Sigmoid colon (tissue), 6 donors: ENCODE measurements at regions not wholly inside any gene's neighbourhood (a gene's known extent, or its start where the extent isn't known, plus 50 kb on each side); places are given as distances from the start of the nearest gene placed in this dataset.

ENCODE experiments used
- DNase-seq: peaks from one replicate; pipeline ENCODE4 v3.0.0-alpha.2; 2019
- H3K27ac ChIP-seq, 4 donors: fragments of 200-600 bp; sonication (generic); one replicate each; pipeline ENCODE4 v1.5.1; 2016 to 2019; ENCODE audit warnings: mild to moderate bottlenecking in 1 of 4
- H3K27me3 ChIP-seq, 3 donors: fragments of 200-600 bp; sonication (generic); one replicate each; pipeline ENCODE4 v1.5.1; 2019; ENCODE audit warnings: mild to moderate bottlenecking in 1 of 3
- H3K36me3 ChIP-seq, 4 donors: fragments of 200-600 bp; sonication (generic); one replicate each; pipeline ENCODE4 v1.5.1; 2016 to 2019
- H3K4me1 ChIP-seq, 4 donors: fragments of 200-600 bp; sonication (generic); one replicate each; pipeline ENCODE4 v1.5.1; 2017 to 2019
- H3K4me3 ChIP-seq, 4 donors: fragments of 200-600 bp; sonication (generic); one replicate each; pipeline ENCODE4 v1.5.1; 2017 to 2019; ENCODE audit warnings: mild to moderate bottlenecking in 2 of 4, moderate library complexity in 1 of 4
- H3K9me3 ChIP-seq, 4 donors: fragments of 200-600 bp in 3 of 4; sonication (generic) in 3 of 4; one replicate each; pipeline versions ENCODE4 v1.5.1 to v1.6.1; 2013 to 2019
- EP300 ChIP-seq, 4 donors: sonication (generic); formaldehyde crosslinking; IDR thresholded peaks; one replicate each; pipeline ENCODE4 v1.6.1; 2017; ENCODE audit warnings: antibody characterized with exemption in 4 of 4
- POLR2A ChIP-seq, 2 donors: fragments of 450-650 bp; IDR thresholded peaks; one replicate each; pipeline ENCODE4 v1.6.1; 2016; ENCODE audit warnings: antibody characterized with exemption in 2 of 2, mild to moderate bottlenecking in 2 of 2, moderate library complexity in 2 of 2
- POLR2AphosphoS5 ChIP-seq, 4 donors: sonication (generic); formaldehyde crosslinking; IDR thresholded peaks; one replicate each; pipeline ENCODE4 v1.6.1; 2017; ENCODE audit warnings: antibody characterized with exemption in 4 of 4
- WGBS, 2 donors: extraction: QIAGEN DNeasy Blood & Tissue Kit; methylation state at CpG; one replicate each; pipeline ENCODE4 v1.1.7; 2013; 5-methylcytosine and 5-hydroxymethylcytosine counted together
- intact Hi-C: fragments of 100-400 bp; cut with DNase I; formaldehyde crosslinking; loops from one replicate; pipeline ENCODE4 v1.15.1; 2023
- TF ChIP-seq, protein P1 (sequence below), 4 experiments: fragments of 450-650 bp in 3 of 4; fragments of 200-600 bp in 1 of 4; IDR thresholded peaks; one replicate each; pipeline ENCODE4 v1.5.1; 2016 to 2019; ENCODE audit warnings: antibody characterized with exemption in 4 of 4, mild to moderate bottlenecking in 3 of 4, moderate library complexity in 2 of 4
- donor health status: healthy with polysubstance abuse.
- donor health status: healthy.

DNA sequence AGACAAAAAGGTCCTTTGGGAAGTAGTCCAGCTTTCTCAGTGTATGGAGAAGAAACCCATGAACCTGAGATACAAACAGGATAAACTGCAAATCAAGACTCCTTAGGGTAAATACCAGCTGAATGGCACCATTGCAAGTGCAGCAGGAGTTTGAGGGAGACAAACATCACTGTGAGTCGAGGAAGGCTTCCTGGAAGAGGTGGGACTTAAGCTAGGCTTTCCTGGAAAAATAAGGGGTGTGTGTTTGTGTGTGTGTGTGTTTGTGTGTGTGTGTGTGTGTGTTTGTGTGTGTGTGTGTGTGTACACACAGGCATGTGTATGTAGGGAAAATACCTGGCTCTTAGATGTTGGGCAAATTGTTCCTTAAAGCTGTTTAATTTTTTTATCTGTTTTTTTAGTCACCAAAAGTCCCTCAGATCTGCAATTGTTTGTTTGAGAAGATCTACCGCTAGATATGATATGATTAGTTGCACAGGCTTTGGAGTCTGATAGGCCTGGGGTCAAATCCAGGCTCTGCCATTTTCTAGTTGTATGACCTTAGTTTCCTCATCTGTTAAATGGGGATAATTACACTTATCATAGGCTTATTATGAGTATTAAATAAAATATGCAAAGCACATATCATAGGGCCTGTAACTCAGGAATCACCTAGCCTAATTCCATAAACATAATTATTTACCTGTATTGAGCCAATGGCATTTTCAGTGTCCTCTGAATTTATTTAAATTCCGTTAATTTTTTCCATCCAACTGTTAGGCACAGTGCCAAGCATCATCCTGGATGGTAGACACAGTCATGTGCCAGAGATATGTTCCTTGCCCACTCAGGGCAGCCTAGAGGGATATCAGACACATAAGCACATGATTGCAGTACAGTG lies 85.6 kb upstream of the EED start:
- Histone ChIP-seq H3K4me1 (peaks cover 0 to 44% (median 34%) of the 10 kb centered on the region in 4 donors), H3K27me3 (no peaks in the 10 kb centered on the region), H3K9me3 (no peaks in the 10 kb centered on the region), H3K4me3 (no peak overlapping the region), H3K27ac (no peak overlapping the region), H3K36me3 (no peaks in the 10 kb centered on the region)
- intact Hi-C loops = no loop called here
- 82 to 91% methylated on average over 3 of the region's 3 CpGs for WGBS, 2 donors
- TF ChIP-seq EP300 (IDR thresholded peaks at IDR 0.05) (no peak), POLR2AphosphoS5 (IDR thresholded peaks at IDR 0.05) (no peak), POLR2A (IDR thresholded peaks at IDR 0.05) (no peak)
- TF ChIP-seq, protein P1, sequence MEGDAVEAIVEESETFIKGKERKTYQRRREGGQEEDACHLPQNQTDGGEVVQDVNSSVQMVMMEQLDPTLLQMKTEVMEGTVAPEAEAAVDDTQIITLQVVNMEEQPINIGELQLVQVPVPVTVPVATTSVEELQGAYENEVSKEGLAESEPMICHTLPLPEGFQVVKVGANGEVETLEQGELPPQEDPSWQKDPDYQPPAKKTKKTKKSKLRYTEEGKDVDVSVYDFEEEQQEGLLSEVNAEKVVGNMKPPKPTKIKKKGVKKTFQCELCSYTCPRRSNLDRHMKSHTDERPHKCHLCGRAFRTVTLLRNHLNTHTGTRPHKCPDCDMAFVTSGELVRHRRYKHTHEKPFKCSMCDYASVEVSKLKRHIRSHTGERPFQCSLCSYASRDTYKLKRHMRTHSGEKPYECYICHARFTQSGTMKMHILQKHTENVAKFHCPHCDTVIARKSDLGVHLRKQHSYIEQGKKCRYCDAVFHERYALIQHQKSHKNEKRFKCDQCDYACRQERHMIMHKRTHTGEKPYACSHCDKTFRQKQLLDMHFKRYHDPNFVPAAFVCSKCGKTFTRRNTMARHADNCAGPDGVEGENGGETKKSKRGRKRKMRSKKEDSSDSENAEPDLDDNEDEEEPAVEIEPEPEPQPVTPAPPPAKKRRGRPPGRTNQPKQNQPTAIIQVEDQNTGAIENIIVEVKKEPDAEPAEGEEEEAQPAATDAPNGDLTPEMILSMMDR (IDR thresholded peaks at IDR 0.05) = no peak
- no peak for DNase-seq

DNA sequence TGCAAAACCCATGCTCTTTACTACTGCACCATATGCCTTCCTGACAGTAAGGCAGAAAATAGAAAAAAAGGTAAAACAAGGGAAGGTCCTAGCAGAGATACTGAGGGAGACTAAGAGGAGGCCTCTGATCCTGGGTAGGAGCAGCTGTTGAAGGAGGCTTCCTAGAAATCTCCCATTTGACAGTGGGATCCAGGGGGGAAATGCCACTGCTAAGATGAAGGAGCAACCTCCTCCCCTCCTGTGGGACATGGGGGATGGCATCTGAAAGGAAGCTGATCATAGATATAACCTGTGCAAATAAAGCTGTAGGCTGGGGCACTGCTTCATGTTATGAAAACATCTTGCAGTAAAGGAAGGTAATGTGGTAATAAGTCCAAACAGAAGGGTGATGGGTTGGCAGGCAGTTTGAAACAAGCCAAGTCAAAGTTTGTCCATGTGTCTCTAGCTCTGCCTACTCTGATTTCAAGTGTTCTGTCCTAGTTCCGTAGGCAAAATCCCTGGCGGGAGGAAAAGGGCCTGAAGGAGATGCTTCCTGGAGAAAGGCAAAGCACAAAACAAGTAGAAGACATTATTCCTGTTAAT lies 86.7 kb upstream of the EED start:
- no peaks in the 10 kb centered on the region for H3K27me3 ChIP-seq
- no peak for DNase-seq
- H3K9me3 ChIP-seq = no peaks in the 10 kb centered on the region
- no peaks in the 10 kb centered on the region for H3K36me3 ChIP-seq
- H3K4me3 ChIP-seq = no peak overlapping the region
- peaks cover 0 to 40% (median 30%) of the 10 kb centered on the region in 4 donors for H3K4me1 ChIP-seq
- no peak overlapping the region for H3K27ac ChIP-seq
- TF ChIP-seq, protein P1 (IDR thresholded peaks at IDR 0.05) = no peak
- no peak for TF ChIP-seq POLR2AphosphoS5 (IDR thresholded peaks at IDR 0.05)
- no peak for TF ChIP-seq EP300 (IDR thresholded peaks at IDR 0.05)
- no peak for TF ChIP-seq POLR2A (IDR thresholded peaks at IDR 0.05)
- WGBS, 2 donors = 93 to 96% methylated on average over 2 of the region's 2 CpGs
- intact Hi-C loops = no loop called here

DNA sequence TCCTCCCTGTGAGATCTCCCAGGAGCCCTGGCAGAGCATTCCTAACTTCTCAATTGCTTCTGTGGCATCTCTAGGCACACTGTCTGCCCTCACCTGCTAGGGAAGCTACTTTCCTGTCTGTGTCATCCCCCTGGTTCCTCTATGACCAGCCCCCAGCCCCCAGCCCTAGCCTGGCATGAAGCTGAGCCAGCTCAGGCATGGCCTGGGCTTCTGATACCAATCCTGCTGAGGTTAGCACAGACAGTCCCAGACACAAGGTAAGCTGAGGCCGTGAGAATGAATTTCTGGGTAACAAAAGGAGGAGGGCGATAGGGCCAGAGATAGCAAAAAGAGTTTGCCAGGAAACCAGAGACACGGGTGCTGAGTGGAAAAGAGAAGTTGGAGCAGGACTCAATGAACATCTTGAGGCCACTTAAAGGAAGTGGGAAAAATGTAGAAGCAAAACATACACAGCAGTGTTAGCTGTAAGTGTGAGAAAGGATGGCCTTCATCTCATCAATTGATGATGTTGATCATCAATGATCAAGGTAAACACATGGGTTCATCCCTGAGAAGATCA lies 87.6 kb upstream of the PICALM start:
- TF ChIP-seq POLR2A (IDR thresholded peaks at IDR 0.05) (no peak), EP300 (IDR thresholded peaks at IDR 0.05) (no peak), POLR2AphosphoS5 (IDR thresholded peaks at IDR 0.05) (no peak)
- TF ChIP-seq, protein P1 (IDR thresholded peaks at IDR 0.05) = no peak
- H3K9me3 ChIP-seq = no peaks in the 10 kb centered on the region
- no peaks in the 10 kb centered on the region for H3K27me3 ChIP-seq
- no peaks in the 10 kb centered on the region for H3K36me3 ChIP-seq
- peaks cover 0 to 40% (median 28%) of the 10 kb centered on the region in 4 donors for H3K4me1 ChIP-seq
- intact Hi-C loops = no loop called here
- no peak overlapping the region for H3K4me3 ChIP-seq
- DNase-seq = no peak
- WGBS, 2 donors = 69 to 84% methylated on average over 3 of the region's 3 CpGs
- H3K27ac ChIP-seq = peak overlapping the region in 1 of 4 donors; percentile 16

DNA sequence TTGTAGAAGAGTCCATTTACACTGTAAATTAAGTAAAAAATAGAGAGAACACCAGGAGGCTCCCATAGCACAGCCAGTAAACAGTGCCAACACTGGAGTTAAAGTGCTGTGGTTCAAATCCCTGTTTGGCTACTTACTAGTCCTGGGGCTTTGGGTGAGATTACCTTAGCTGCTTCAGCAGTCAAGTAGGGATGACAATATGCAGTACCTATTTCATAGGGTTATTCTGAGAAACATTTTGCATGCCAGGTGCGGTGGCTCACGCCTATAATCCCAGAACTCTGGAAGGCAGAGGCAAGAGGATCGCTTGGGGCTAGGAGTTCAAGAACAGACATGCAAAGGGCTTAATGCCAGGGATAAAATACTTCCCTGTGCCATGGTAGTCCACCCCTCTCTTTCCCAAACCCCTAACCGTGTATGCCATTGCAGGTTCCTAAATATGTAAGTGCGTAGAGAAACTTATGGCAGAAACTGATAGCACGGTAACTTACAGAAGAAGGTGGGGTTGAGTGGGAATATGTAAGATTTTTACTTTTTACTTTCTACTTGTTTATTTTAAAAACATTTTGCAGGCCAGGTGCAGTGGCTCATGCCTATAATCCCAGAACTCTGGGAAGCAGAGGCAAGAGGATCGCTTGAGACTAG lies 86.4 kb upstream of the PICALM start:
- TF ChIP-seq, protein P1 (IDR thresholded peaks at IDR 0.05) = no peak
- TF ChIP-seq POLR2A (IDR thresholded peaks at IDR 0.05) = no peak
- no peak for TF ChIP-seq EP300 (IDR thresholded peaks at IDR 0.05)
- TF ChIP-seq POLR2AphosphoS5 (IDR thresholded peaks at IDR 0.05) = no peak
- Histone ChIP-seq H3K4me3 (no peak overlapping the region), H3K27me3 (no peaks in the 10 kb centered on the region), H3K36me3 (no peaks in the 10 kb centered on the region), H3K4me1 (peaks cover 0 to 40% (median 29%) of the 10 kb centered on the region in 4 donors), H3K27ac (no peak overlapping the region), H3K9me3 (no peaks in the 10 kb centered on the region)
- intact Hi-C loops = no loop called here
- DNase-seq = no peak
- 94 to 95% methylated on average over 7 of the region's 7 CpGs for WGBS, 2 donors
